H7 (cell line): ENCODE measurements at regions not wholly inside any gene's neighbourhood (a gene's known extent, or its start where the extent isn't known, plus 50 kb on each side); places are given as distances from the start of the nearest gene placed in this dataset.
"Not testable (repeated sequence)": the region's sequence is repeated elsewhere in the genome, so short reads cannot be mapped to it uniquely, and the experiment has no call there.

Experiments used
- DNase-seq: peaks from one replicate; pipeline ENCODE4 v3.0.0; 2012
- H3K27me3 ChIP-seq: 2 replicates; pipeline ENCODE4 v1.6.0; 2011; ENCODE audit warnings: mild to moderate bottlenecking, low read length; ENCODE audit not compliant: control insufficient read depth, insufficient read depth
- H3K36me3 ChIP-seq: replicated peaks from 2 replicates; pipeline ENCODE4 v1.5.1; 2011; ENCODE audit warnings: low read length; ENCODE audit not compliant: control insufficient read depth, insufficient read depth
- H3K4me3 ChIP-seq: 2 replicates; pipeline ENCODE4 v1.5.1; 2011; ENCODE audit warnings: low read depth, mild to moderate bottlenecking, control low read depth, low read length, moderate library complexity; ENCODE audit not compliant: insufficient read depth

DNA sequence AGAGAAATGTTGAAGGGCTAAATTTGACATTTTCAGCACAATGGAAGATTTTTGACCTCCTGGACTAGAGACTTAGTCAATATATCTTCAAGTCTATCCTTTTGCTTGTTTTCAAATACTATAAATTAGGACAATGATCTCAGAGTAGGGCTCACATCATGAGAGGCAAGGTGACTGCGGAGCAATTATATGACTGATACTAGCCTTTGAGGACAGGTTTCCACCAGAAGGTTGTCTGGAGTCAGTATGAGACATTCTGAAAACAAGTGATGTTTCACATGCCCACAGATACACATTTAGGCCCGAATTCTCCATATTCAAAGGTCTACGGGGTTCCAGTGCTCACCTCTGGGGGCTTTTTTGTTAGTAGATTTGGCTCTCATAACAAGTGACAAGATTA is 142.3 kb upstream of the SAMSN1 start:
- Histone ChIP-seq H3K27me3 (no peaks in the 10 kb centered on the region), H3K36me3 (no peaks in the 10 kb centered on the region), H3K4me3 (no peak overlapping the region)
- DNase-seq = no peak

DNA sequence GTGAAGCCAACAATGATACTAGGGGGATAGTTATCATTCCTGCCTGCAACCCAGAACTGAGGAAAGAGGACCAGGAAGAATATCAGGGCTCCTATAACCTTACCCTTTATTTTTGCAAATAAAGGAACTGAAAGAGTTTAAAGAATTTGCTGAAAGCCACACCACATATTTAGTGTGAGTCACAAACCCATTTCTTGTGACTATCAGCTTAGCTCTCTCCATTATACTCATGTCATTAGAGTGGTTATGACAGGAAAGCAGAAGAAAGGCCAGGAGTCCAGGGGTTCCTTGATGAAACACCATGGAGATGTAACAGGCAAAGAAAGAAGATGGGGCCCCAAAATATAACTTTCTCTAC is 141.1 kb upstream of the SAMSN1 start:
- H3K36me3 ChIP-seq = no peaks in the 10 kb centered on the region
- no peak for DNase-seq
- H3K27me3 ChIP-seq = no peaks in the 10 kb centered on the region
- H3K4me3 ChIP-seq = no peak overlapping the region

DNA sequence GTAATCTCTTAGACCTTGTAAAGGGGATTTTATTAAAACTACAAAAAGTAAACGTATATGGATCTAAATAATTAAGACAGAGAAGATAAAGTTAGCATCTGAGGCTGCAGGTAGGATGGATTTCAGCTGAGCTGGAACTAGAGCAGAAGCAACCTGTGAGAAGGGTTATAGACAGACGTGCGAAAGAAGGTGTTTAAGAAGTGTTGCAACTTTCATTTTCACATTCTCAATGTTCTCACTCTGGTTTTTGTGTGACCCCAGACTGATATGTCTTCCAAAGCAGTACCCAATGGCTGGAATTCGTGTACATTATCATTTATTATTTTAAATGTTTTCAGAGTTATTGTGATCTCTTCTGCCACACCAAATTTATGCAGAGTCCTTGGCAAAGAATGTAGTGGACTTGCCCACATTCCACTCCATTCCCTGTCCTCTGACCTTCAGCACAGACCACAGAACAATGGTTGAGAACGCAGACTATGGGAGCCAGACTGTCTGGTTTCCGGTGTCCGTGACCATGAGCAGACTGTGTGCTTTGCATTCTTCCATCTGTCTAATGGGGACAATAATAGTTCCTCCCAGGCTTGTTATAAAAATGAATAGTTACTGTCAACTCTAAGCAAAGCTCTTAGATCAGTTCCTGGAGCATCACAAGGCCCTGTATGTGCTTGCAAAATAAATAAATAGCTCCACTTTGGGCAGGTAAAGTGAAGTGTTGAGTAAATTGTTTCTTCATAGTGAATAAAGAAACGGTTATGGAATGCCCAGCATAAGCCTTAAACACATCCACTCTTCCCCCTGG is 140.6 kb upstream of the SAMSN1 start:
- H3K36me3 ChIP-seq = no peaks in the 10 kb centered on the region
- H3K4me3 ChIP-seq = no peak overlapping the region
- DNase-seq = no peak
- H3K27me3 ChIP-seq = no peaks in the 10 kb centered on the region

DNA sequence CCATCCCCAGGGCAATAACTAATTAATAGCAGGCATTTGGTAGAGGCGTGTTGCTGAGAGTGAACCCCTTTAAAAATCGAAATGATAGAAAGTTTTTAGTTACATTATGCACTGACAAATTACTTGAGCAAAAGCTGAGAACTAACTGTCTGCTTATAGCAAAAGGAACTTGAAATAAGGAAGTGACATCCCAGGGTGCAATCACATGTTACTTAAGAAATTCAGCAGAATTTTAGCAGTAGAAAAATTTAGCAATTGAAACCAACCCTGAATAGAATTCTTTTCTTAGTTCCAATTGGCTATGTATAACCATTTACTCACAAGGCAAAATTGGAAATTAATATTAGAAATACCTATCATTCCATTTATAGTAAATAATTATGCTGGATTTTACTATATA is 139.5 kb upstream of the SAMSN1 start:
- Histone ChIP-seq H3K36me3 (no peaks in the 10 kb centered on the region), H3K4me3 (no peak overlapping the region), H3K27me3 (no peaks in the 10 kb centered on the region)
- no peak for DNase-seq

- H3K36me3 ChIP-seq = no peaks in the 10 kb centered on the region
- H3K27me3 ChIP-seq = no peaks in the 10 kb centered on the region
- no peak overlapping the region for H3K4me3 ChIP-seq
- DNase-seq = no peak
Observed at GRCh38 chr21:14684071-14684470, 138.0 kb upstream of the SAMSN1 start.

GRCh38 chr21:14683063-14683462 is 136.9 kb upstream of the SAMSN1 start:
- Histone ChIP-seq H3K4me3 (no peak overlapping the region), H3K27me3 (no peaks in the 10 kb centered on the region), H3K36me3 (no peaks in the 10 kb centered on the region)
- DNase-seq = no peak

DNA sequence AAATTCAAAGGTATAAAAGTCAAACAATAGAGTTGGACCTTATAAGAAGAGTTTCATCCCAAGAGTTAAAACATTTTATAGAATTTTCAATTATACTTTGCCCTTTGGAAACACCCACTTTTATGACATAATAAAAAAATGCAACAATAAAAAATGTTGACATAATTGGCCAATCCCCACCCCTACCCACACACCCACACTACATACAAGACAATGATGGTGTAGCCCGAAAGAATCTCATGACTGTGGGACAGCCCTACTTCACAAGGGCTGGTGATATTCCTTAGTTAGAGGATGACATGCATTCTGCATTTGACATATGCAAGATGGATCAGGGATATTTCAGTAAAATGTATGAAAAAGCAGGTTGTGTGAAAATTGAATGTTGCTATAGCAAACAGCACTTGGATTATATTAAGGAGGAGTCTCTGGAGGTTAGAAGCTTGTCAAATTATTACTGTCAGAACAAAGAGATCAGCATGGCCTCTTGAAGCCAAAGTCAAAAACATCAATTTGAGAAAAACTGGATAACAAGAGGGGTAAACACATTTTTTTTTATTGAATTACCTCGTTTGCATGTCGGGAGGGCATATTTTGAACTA is 133.0 kb upstream of the SAMSN1 start:
- Histone ChIP-seq H3K4me3 (no peak overlapping the region), H3K27me3 (no peaks in the 10 kb centered on the region), H3K36me3 (no peaks in the 10 kb centered on the region)
- no peak for DNase-seq

GRCh38 chr21:14677639-14678179 is 131.6 kb upstream of the SAMSN1 start:
- DNase-seq = no peak
- Histone ChIP-seq H3K36me3 (no peaks in the 10 kb centered on the region), H3K27me3 (no peaks in the 10 kb centered on the region), H3K4me3 (no peak overlapping the region)

GRCh38 chr21:14677013-14677412 is 130.9 kb upstream of the SAMSN1 start:
- Histone ChIP-seq H3K4me3 (no peak overlapping the region), H3K36me3 (no peaks in the 10 kb centered on the region), H3K27me3 (no peaks in the 10 kb centered on the region)
- DNase-seq = no peak

DNA sequence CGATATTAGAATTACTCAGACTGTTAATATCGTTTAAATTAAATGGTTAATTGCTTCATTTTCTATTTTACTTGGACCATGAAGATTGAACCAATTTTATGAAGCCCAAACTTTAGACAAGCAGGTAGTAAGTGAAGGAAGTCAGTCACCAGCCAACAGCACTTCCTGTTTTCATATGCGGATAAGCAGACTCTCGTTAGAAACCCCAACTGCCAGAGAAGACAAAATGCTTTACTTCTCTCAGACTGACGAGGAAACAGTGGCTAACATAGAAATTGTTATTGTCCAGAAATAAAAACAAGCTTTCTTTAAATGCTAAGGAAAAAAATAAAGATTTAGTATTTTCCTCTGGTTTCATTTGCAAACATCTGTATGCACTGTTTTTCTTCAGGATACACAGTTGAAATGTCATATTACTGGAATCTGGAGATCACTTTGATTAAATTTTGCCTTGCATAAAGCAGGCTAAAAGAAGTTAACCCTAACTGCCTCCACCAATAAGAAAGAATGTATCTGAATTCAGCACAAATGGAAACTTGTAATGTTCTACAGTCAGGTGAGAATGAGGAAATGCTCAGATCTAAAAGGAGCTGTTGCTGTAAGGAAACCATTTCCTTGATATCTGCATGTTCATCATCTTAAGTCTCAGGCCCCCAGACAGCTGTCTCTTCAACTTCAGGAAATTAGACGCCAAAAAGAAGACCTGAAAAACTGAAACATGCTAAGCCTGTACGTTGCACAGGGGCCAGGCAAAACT is 129.8 kb upstream of the SAMSN1 start:
- no peaks in the 10 kb centered on the region for H3K36me3 ChIP-seq
- H3K27me3 ChIP-seq = no peaks in the 10 kb centered on the region
- no peak overlapping the region for H3K4me3 ChIP-seq
- no peak for DNase-seq

- Histone ChIP-seq H3K27me3 (no peaks in the 10 kb centered on the region), H3K4me3 (no peak overlapping the region), H3K36me3 (no peaks in the 10 kb centered on the region)
- no peak for DNase-seq
Observed at GRCh38 chr21:14673649-14674048, 127.5 kb upstream of the SAMSN1 start.

GRCh38 chr21:14672466-14672865 is 126.4 kb upstream of the SAMSN1 start:
- Histone ChIP-seq H3K27me3 (no peaks in the 10 kb centered on the region), H3K4me3 (no peak overlapping the region), H3K36me3 (no peaks in the 10 kb centered on the region)
- DNase-seq = no peak

GRCh38 chr21:14670409-14670808 is 124.3 kb upstream of the SAMSN1 start:
- no peak overlapping the region for H3K4me3 ChIP-seq
- H3K27me3 ChIP-seq = no peaks in the 10 kb centered on the region
- no peaks in the 10 kb centered on the region for H3K36me3 ChIP-seq
- no peak for DNase-seq

DNA sequence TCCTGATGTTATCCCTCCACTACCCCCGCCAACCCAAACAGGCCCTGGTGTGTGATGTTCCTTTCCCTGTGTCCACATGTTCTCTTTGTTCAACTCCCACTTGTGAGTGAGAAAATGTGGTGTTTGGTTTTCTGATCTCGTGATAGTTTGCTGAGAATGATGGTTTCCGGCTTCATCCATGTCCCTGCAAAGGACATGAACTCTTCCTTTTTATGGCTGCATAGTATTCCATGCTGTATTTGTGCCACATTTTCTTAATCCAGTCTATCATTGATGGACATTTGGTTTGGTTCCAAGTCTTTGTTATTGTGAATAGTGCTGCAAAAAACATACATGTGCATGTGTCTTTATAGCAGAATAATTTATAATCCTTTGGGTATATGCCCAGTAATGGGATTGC is 123.0 kb upstream of the SAMSN1 start:
- H3K4me3 ChIP-seq, DNase-seq, H3K36me3 ChIP-seq, H3K27me3 ChIP-seq: not testable (repeated sequence)
